H9 (cell line): ENCODE measurements at regions not wholly inside any gene's neighbourhood (a gene's known extent, or its start where the extent isn't known, plus 50 kb on each side); places are given as distances from the start of the nearest gene placed in this dataset.

Source experiments
- DNase-seq: peaks from one replicate; pipeline ENCODE4 v3.0.0-alpha.2; 2017
- H2AFZ ChIP-seq: one replicate; pipeline ENCODE4 v1.6.1; 2013; ENCODE audit warnings: mild to moderate bottlenecking, low read length, control low read depth, moderate library complexity
- H2AK5ac ChIP-seq: 2 replicates; pipeline ENCODE4 v1.6.1; 2013; ENCODE audit warnings: low read length, control low read depth, mixed read lengths; ENCODE audit not compliant: insufficient read length
- H2BK120ac ChIP-seq: one replicate; pipeline ENCODE4 v1.6.1; 2013; ENCODE audit warnings: low read depth, mild to moderate bottlenecking, low read length, control low read depth, inconsistent platforms; ENCODE audit not compliant: poor library complexity, severe bottlenecking
- H2BK12ac ChIP-seq: 2 replicates; pipeline ENCODE4 v1.6.1; 2013; ENCODE audit warnings: low read length, control low read depth, mixed read lengths, low read depth; ENCODE audit not compliant: insufficient read length
- H2BK15ac ChIP-seq: 2 replicates; pipeline ENCODE4 v1.6.1; 2013; ENCODE audit warnings: low read depth, low read length, control low read depth
- H2BK20ac ChIP-seq: one replicate; pipeline ENCODE4 v1.6.1; 2013; ENCODE audit warnings: low read depth, mild to moderate bottlenecking, low read length, control low read depth, inconsistent platforms; ENCODE audit not compliant: poor library complexity, severe bottlenecking
- H2BK5ac ChIP-seq: 2 replicates; pipeline ENCODE4 v1.6.1; 2013; ENCODE audit warnings: low read length, control low read depth, mixed read lengths; ENCODE audit not compliant: insufficient read length
- H3K14ac ChIP-seq: 2 replicates; pipeline ENCODE4 v1.6.1; 2013; ENCODE audit warnings: low read length, control low read depth; ENCODE audit not compliant: insufficient read depth
- H3K18ac ChIP-seq: 2 replicates; pipeline ENCODE4 v1.6.1; 2013; ENCODE audit warnings: low read depth, mild to moderate bottlenecking, mixed read lengths, low read length, control low read depth; ENCODE audit not compliant: insufficient read length
- H3K23ac ChIP-seq: 2 replicates; pipeline ENCODE4 v1.6.1; 2013; ENCODE audit warnings: low read length, control low read depth, mixed read lengths, low read depth; ENCODE audit not compliant: insufficient read length
- H3K23me2 ChIP-seq: 2 replicates; pipeline ENCODE4 v1.6.1; 2013; ENCODE audit warnings: low read depth, mild to moderate bottlenecking, mixed read lengths, low read length, control low read depth; ENCODE audit not compliant: insufficient read length, poor library complexity, severe bottlenecking
- H3K27ac ChIP-seq: 2 replicates; pipeline ENCODE4 v1.5.1; 2013; ENCODE audit warnings: low read length, control low read depth, mixed read lengths, low read depth; ENCODE audit not compliant: insufficient read length
- H3K27me3 ChIP-seq: 2 replicates; pipeline ENCODE4 v1.6.1; 2013; ENCODE audit warnings: low read length, control low read depth, inconsistent platforms; ENCODE audit not compliant: insufficient read depth
- H3K4ac ChIP-seq: 2 replicates; pipeline ENCODE4 v1.6.1; 2013; ENCODE audit warnings: low read depth, mild to moderate bottlenecking, control low read depth, inconsistent platforms, low read length, moderate library complexity
- H3K4me1 ChIP-seq: 2 replicates; pipeline ENCODE4 v1.6.1; 2013; ENCODE audit warnings: low read length, control low read depth, inconsistent platforms; ENCODE audit not compliant: insufficient read depth
- H3K4me2 ChIP-seq: 2 replicates; pipeline ENCODE4 v1.6.1; 2013; ENCODE audit warnings: low read length, control low read depth, mixed read lengths; ENCODE audit not compliant: insufficient read length, insufficient read depth
- H3K56ac ChIP-seq: 2 replicates; pipeline ENCODE4 v1.6.1; 2013; ENCODE audit warnings: low read depth, mild to moderate bottlenecking, mixed read lengths, low read length, control low read depth; ENCODE audit not compliant: insufficient read length
- H3K79me1 ChIP-seq: 2 replicates; pipeline ENCODE4 v1.6.1; 2013; ENCODE audit warnings: low read depth, mild to moderate bottlenecking, moderate library complexity, low read length, control low read depth, inconsistent platforms; ENCODE audit not compliant: insufficient read depth, poor library complexity, severe bottlenecking
- H3K79me2 ChIP-seq: 2 replicates; pipeline ENCODE4 v1.6.1; 2013; ENCODE audit warnings: low read length, control low read depth, inconsistent platforms; ENCODE audit not compliant: insufficient read depth
- H3K9ac ChIP-seq: 2 replicates; pipeline ENCODE4 v1.6.1; 2013; ENCODE audit warnings: low read length, control low read depth, mixed read lengths; ENCODE audit not compliant: insufficient read length; ENCODE audit errors: extremely low read depth
- H3K9me3 ChIP-seq: one replicate; pipeline ENCODE4 v1.6.1; 2013; ENCODE audit warnings: low read depth, low read length, inconsistent platforms; ENCODE audit not compliant: control insufficient read depth
- H3T11ph ChIP-seq: one replicate; pipeline ENCODE4 v1.6.1; 2013; ENCODE audit warnings: mild to moderate bottlenecking, low read length, control low read depth, inconsistent platforms
- H4K20me1 ChIP-seq: one replicate; pipeline ENCODE4 v1.6.1; 2013; ENCODE audit not compliant: control insufficient read depth, insufficient read length, insufficient read depth
- H4K5ac ChIP-seq: 2 replicates; pipeline ENCODE4 v1.6.1; 2013; ENCODE audit warnings: low read depth, mild to moderate bottlenecking, mixed read lengths, low read length, control low read depth; ENCODE audit not compliant: insufficient read length
- H4K8ac ChIP-seq: replicated peaks from 2 replicates; pipeline ENCODE4 v1.6.1; 2013; ENCODE audit warnings: low read length, control low read depth, mixed read lengths, low read depth; ENCODE audit not compliant: insufficient read length
- H4K91ac ChIP-seq: 2 replicates; pipeline ENCODE4 v1.6.1; 2013; ENCODE audit warnings: low read depth, mild to moderate bottlenecking, moderate library complexity, mixed read lengths, low read length, control low read depth; ENCODE audit not compliant: insufficient read length
- H3K27ac Mint-ChIP-seq, 3 experiments: 2 replicates in 2 of 3; 3 replicates in 1 of 3; pipeline ENCODE4 v1.8.0; 2020 to 2021; ENCODE audit warnings: mixed read lengths in 3 of 3, mild to moderate bottlenecking in 1 of 3, moderate library complexity in 1 of 3
- H3K27me3 Mint-ChIP-seq: 2 replicates; pipeline ENCODE4 v1.8.0; 2021; ENCODE audit warnings: low read depth, mild to moderate bottlenecking, moderate library complexity, mixed read lengths
- H3K36me3 Mint-ChIP-seq, 3 experiments: 2 replicates in 2 of 3; 3 replicates in 1 of 3; pipeline ENCODE4 v1.8.0; 2020 to 2021; ENCODE audit warnings: low read depth in 3 of 3, mixed read lengths in 3 of 3; ENCODE audit not compliant: insufficient read depth in 1 of 3
- H3K4me1 Mint-ChIP-seq, 2 experiments: 2 replicates each; pipeline ENCODE4 v1.8.0; 2020; ENCODE audit warnings: mixed read lengths in 2 of 2
- H3K4me3 Mint-ChIP-seq, 2 experiments: 2 replicates in 1 of 2; 3 replicates in 1 of 2; pipeline ENCODE4 v1.8.0; 2020 to 2021; ENCODE audit warnings: mild to moderate bottlenecking in 2 of 2, mixed read lengths in 2 of 2, moderate library complexity in 1 of 2
- H3K9me3 Mint-ChIP-seq, 2 experiments: 2 replicates in 1 of 2; 3 replicates in 1 of 2; pipeline ENCODE4 v1.8.0; 2020; ENCODE audit warnings: mild to moderate bottlenecking in 2 of 2, mixed read lengths in 2 of 2, moderate library complexity in 1 of 2
- CTCF ChIP-seq: fragments of 200-600 bp; sonication (generic); conservative IDR thresholded peaks from 3 replicates; pipeline ENCODE4 v1.8.0; 2021; ENCODE audit warnings: antibody characterized with exemption, mild to moderate bottlenecking
- WGBS: extraction: QIAGEN DNeasy Blood & Tissue Kit; methylation state at CpG from one replicate; pipeline ENCODE4 v1.1.7; 2013; ENCODE audit warnings: missing lambda C conversion rate, low lambda C conversion rate, mixed read lengths; ENCODE audit not compliant: insufficient read length; ENCODE audit errors: extremely low coverage; 5-methylcytosine and 5-hydroxymethylcytosine counted together

GRCh38 chr22:47976219-47976618, 1213.8 kb downstream of the TBC1D22A start:
- no peak overlapping the region for H2BK12ac ChIP-seq
- no peaks in the 10 kb centered on the region for H3K27me3 ChIP-seq
- no peak overlapping the region for H2BK15ac ChIP-seq
- no peaks in the 10 kb centered on the region for H4K20me1 ChIP-seq
- H3K9me3 Mint-ChIP-seq: peaks cover 32 to 81% of the 10 kb centered on the region in 2 experiments
- H2AFZ ChIP-seq: no peak overlapping the region
- H3K4me3 Mint-ChIP-seq: no peak overlapping the region
- peaks cover 5 to 8% of the 10 kb centered on the region in 2 experiments for H3K4me1 Mint-ChIP-seq
- no peak overlapping the region for H3K18ac ChIP-seq
- DNase-seq: no peak
- no peak overlapping the region for H2BK5ac ChIP-seq
- no peaks in the 10 kb centered on the region for H3K79me2 ChIP-seq
- WGBS: no CpG with 5 or more reads among the region's 3 CpGs
- H3K79me1 ChIP-seq: no peaks in the 10 kb centered on the region
- H3K27ac Mint-ChIP-seq: no peak overlapping the region
- no peaks in the 10 kb centered on the region for H3K4me1 ChIP-seq
- no peaks in the 10 kb centered on the region; the same call in 1 of the 2 replicates for H3K27me3 Mint-ChIP-seq
- no peak overlapping the region for H3K27ac ChIP-seq
- no peak overlapping the region for H4K8ac ChIP-seq
- H3K9ac ChIP-seq: no peak overlapping the region
- H3K4ac ChIP-seq: no peak overlapping the region
- no peak overlapping the region for H4K91ac ChIP-seq
- H3T11ph ChIP-seq: no peak overlapping the region
- no peak overlapping the region for H3K14ac ChIP-seq
- no peak for TF ChIP-seq CTCF
- no peak overlapping the region for H2AK5ac ChIP-seq
- H3K4me2 ChIP-seq: no peak overlapping the region
- no peaks in the 10 kb centered on the region for H3K23me2 ChIP-seq
- H2BK120ac ChIP-seq: no peak overlapping the region
- H2BK20ac ChIP-seq: no peak overlapping the region
- no peak overlapping the region for H3K56ac ChIP-seq
- peaks cover 0 to 19% (median 2%) of the 10 kb centered on the region in 3 experiments; a peak in 4 of 7 replicates for H3K36me3 Mint-ChIP-seq
- no peaks in the 10 kb centered on the region for H3K9me3 ChIP-seq
- H4K5ac ChIP-seq: no peak overlapping the region
- H3K23ac ChIP-seq: no peak overlapping the region
